Ishikawa (cell line): ENCODE measurements at regions not wholly inside any gene's neighbourhood (a gene's known extent, or its start where the extent isn't known, plus 50 kb on each side); places are given as distances from the start of the nearest gene placed in this dataset.

Experiments
- CEBPB ChIP-seq: IDR thresholded peaks from 2 replicates; pipeline ENCODE4 v1.6.1; 2012
- TAF1 ChIP-seq: IDR thresholded peaks from 2 replicates; pipeline ENCODE4 v1.6.1; 2012; ENCODE audit warnings: low read depth, mild to moderate bottlenecking
- TEAD4 ChIP-seq: IDR thresholded peaks from 2 replicates; pipeline ENCODE4 v1.6.1; 2012
- YY1 ChIP-seq: IDR thresholded peaks from 2 replicates; pipeline ENCODE4 v1.6.1; 2012; ENCODE audit warnings: low read depth
- TF ChIP-seq, protein P1 (sequence below): IDR thresholded peaks from 2 replicates; pipeline ENCODE4 v1.6.1; 2012
- TF ChIP-seq, protein P2 (sequence below): IDR thresholded peaks from 2 replicates; pipeline ENCODE4 v1.6.1; 2012

GRCh38 chr2:226439337-226439736 is 360.3 kb downstream of the IRS1 start:
- TF ChIP-seq TEAD4 (no peak), TAF1 (no peak), CEBPB (no peak), YY1 (no peak)
- TF ChIP-seq, protein P1, sequence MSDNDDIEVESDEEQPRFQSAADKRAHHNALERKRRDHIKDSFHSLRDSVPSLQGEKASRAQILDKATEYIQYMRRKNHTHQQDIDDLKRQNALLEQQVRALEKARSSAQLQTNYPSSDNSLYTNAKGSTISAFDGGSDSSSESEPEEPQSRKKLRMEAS: no peak
- TF ChIP-seq, protein P2, sequence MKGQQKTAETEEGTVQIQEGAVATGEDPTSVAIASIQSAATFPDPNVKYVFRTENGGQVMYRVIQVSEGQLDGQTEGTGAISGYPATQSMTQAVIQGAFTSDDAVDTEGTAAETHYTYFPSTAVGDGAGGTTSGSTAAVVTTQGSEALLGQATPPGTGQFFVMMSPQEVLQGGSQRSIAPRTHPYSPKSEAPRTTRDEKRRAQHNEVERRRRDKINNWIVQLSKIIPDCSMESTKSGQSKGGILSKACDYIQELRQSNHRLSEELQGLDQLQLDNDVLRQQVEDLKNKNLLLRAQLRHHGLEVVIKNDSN: no peak
